ENCODE measurements at regions not wholly inside any gene's neighbourhood (a gene's known extent, or its start where the extent isn't known, plus 50 kb on each side); places are given as distances from the start of the nearest gene placed in this dataset.

GRCh38 chr2:150127346-150127990, 360.0 kb downstream of the RND3 start:
- no peak for TF ChIP-seq EZH2 (IDR thresholded peaks at IDR 0.05; ENCODE audit: low read length)
- TF ChIP-seq, protein P1, sequence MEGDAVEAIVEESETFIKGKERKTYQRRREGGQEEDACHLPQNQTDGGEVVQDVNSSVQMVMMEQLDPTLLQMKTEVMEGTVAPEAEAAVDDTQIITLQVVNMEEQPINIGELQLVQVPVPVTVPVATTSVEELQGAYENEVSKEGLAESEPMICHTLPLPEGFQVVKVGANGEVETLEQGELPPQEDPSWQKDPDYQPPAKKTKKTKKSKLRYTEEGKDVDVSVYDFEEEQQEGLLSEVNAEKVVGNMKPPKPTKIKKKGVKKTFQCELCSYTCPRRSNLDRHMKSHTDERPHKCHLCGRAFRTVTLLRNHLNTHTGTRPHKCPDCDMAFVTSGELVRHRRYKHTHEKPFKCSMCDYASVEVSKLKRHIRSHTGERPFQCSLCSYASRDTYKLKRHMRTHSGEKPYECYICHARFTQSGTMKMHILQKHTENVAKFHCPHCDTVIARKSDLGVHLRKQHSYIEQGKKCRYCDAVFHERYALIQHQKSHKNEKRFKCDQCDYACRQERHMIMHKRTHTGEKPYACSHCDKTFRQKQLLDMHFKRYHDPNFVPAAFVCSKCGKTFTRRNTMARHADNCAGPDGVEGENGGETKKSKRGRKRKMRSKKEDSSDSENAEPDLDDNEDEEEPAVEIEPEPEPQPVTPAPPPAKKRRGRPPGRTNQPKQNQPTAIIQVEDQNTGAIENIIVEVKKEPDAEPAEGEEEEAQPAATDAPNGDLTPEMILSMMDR (optimal IDR thresholded peaks at IDR 0.05 in 1 of 3, IDR thresholded peaks at IDR 0.05 in 1 of 3, conservative IDR thresholded peaks at IDR 0.05 in 1 of 3; ENCODE audit: extremely low read depth in 1 of 3, insufficient read depth in 2 of 3, low read length in 3 of 3): no peak

Measured in keratinocyte (primary cell).